CD4-positive, alpha-beta T cell (primary cell): ENCODE measurements at regions not wholly inside any gene's neighbourhood (a gene's known extent, or its start where the extent isn't known, plus 50 kb on each side); places are given as distances from the start of the nearest gene placed in this dataset.

Experiments used
- ATAC-seq: fragments of 200-7000 bp; cut with Tn5 transposase; one replicate; pipeline ENCODE4 v1.10.0; 2022; ENCODE audit warnings: mild to moderate bottlenecking; ENCODE audit not compliant: poor library complexity
- CTCF ChIA-PET: fragments of 350-600 bp; sonication (Branson Sonifier 250); formaldehyde crosslinking; loops from one replicate; lab custom pipeline; 2021; ENCODE audit warnings: antibody characterized with exemption, inconsistent platforms; lab: Charles Lee
- POLR2A ChIA-PET: fragments of 350-600 bp; sonication (Branson Sonifier 250); formaldehyde crosslinking; loops from one replicate; lab custom pipeline; 2021; ENCODE audit warnings: antibody characterized with exemption, inconsistent platforms; lab: Charles Lee
- DNase-seq, 14 experiments: peaks; one replicate each; pipeline ENCODE4 v3.0.0-alpha.2; 2013 to 2020; ENCODE audit warnings: mixed read lengths in 2 of 14
- H3K27ac ChIP-seq, 2 donors: one replicate each; pipeline versions ENCODE4 v1.5.1 to v1.7.0; 2013; ENCODE audit warnings: low read length in 2 of 2, low read depth in 1 of 2, mild to moderate bottlenecking in 1 of 2
- H3K27me3 ChIP-seq, 2 experiments: 1 replicate in 1 of 2; 2 replicates in 1 of 2; pipeline versions ENCODE4 v1.6.1 to v1.7.0; 2013; ENCODE audit warnings: low read length in 2 of 2, control low read depth in 1 of 2, mild to moderate bottlenecking in 1 of 2, moderate library complexity in 1 of 2; ENCODE audit not compliant: insufficient read depth in 2 of 2, control insufficient read depth in 1 of 2
- H3K36me3 ChIP-seq: one replicate; pipeline ENCODE4 v1.6.1; 2013; ENCODE audit warnings: low read length, control low read depth; ENCODE audit not compliant: insufficient read depth
- H3K4me1 ChIP-seq: one replicate; pipeline ENCODE4 v1.6.1; 2013; ENCODE audit warnings: low read length, control low read depth; ENCODE audit not compliant: insufficient read depth
- H3K4me3 ChIP-seq: one replicate; pipeline ENCODE4 v1.5.1; 2013; ENCODE audit warnings: mild to moderate bottlenecking, low read length, moderate library complexity
- H3K9me3 ChIP-seq, 2 experiments: 1 replicate in 1 of 2; 2 replicates in 1 of 2; pipeline versions ENCODE4 v1.6.1 to v1.7.0; 2013; ENCODE audit warnings: low read length in 2 of 2, mild to moderate bottlenecking in 2 of 2, control low read depth in 1 of 2, moderate library complexity in 1 of 2; ENCODE audit not compliant: control insufficient read depth in 1 of 2, insufficient read depth in 1 of 2
- H3K27ac Mint-ChIP-seq: one replicate; pipeline ENCODE4 v1.8.0; 2020; ENCODE audit warnings: mixed read lengths
- H3K27me3 Mint-ChIP-seq: one replicate; pipeline ENCODE4 v1.8.0; 2021; ENCODE audit warnings: mixed read lengths
- H3K36me3 Mint-ChIP-seq: one replicate; pipeline ENCODE4 v1.8.0; 2021; ENCODE audit warnings: low read depth, mixed read lengths
- H3K4me1 Mint-ChIP-seq: one replicate; pipeline ENCODE4 v1.8.0; 2021; ENCODE audit warnings: low read depth, mixed read lengths
- H3K4me3 Mint-ChIP-seq: one replicate; pipeline ENCODE4 v1.8.0; 2020; ENCODE audit warnings: mild to moderate bottlenecking, mixed read lengths
- H3K9me3 Mint-ChIP-seq: one replicate; pipeline ENCODE4 v1.8.0; 2020; ENCODE audit warnings: mixed read lengths
- intact Hi-C, 2 experiments: fragments of 100-400 bp; cut with DNase I in 1 of 2; cut with micrococcal nuclease in 1 of 2; formaldehyde crosslinking; loops; one replicate each; pipeline versions ENCODE4 v1.15.1 to v1.9.0; 2023 to 2025; cut with DNase I, micrococcal nuclease
- TF ChIP-seq, protein P1 (sequence below): fragments of 200-600 bp; IDR thresholded peaks from one replicate; pipeline ENCODE4 v1.8.0; 2022; ENCODE audit warnings: antibody characterized with exemption, mild to moderate bottlenecking

DNA sequence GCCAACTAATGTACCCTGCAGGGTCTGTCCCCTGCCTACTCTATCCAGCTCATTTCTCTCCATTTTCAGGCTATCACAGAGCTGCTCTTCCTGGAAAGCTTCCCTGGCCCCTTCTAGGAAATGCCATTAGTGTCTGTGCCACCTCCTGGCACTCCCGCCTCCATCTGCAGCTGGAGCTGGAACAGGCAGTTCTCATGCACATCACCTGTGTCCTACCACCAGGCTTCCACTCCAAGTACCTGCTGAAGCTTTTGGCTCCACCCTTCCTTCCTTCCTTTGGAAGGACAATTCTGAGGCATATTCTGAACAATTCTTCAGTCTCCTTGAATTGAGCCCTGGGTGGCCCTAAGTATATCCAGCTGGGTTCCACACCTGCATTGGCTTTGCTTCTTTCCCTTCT is 156.2 kb upstream of the ZNF618 start:
- H3K27me3 Mint-ChIP-seq: peaks cover 18% of the 10 kb centered on the region
- no peak overlapping the region for H3K27ac Mint-ChIP-seq
- POLR2A ChIA-PET: no interaction called here
- Histone ChIP-seq H3K36me3 (no peaks in the 10 kb centered on the region), H3K9me3 (no peaks in the 10 kb centered on the region), H3K27me3 (peaks cover 3 to 5% of the 10 kb centered on the region in 2 experiments), H3K4me3 (no peak overlapping the region), H3K27ac (no peak overlapping the region), H3K4me1 (no peaks in the 10 kb centered on the region)
- peaks cover 6% of the 10 kb centered on the region for H3K9me3 Mint-ChIP-seq
- intact Hi-C loops: no loop called here
- ATAC-seq (no peak), DNase-seq (no peak)
- TF ChIP-seq, protein P1, sequence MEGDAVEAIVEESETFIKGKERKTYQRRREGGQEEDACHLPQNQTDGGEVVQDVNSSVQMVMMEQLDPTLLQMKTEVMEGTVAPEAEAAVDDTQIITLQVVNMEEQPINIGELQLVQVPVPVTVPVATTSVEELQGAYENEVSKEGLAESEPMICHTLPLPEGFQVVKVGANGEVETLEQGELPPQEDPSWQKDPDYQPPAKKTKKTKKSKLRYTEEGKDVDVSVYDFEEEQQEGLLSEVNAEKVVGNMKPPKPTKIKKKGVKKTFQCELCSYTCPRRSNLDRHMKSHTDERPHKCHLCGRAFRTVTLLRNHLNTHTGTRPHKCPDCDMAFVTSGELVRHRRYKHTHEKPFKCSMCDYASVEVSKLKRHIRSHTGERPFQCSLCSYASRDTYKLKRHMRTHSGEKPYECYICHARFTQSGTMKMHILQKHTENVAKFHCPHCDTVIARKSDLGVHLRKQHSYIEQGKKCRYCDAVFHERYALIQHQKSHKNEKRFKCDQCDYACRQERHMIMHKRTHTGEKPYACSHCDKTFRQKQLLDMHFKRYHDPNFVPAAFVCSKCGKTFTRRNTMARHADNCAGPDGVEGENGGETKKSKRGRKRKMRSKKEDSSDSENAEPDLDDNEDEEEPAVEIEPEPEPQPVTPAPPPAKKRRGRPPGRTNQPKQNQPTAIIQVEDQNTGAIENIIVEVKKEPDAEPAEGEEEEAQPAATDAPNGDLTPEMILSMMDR: no peak
- H3K36me3 Mint-ChIP-seq: no peaks in the 10 kb centered on the region
- no peaks in the 10 kb centered on the region for H3K4me1 Mint-ChIP-seq
- CTCF ChIA-PET: no interaction called here
- H3K4me3 Mint-ChIP-seq: no peak overlapping the region

DNA sequence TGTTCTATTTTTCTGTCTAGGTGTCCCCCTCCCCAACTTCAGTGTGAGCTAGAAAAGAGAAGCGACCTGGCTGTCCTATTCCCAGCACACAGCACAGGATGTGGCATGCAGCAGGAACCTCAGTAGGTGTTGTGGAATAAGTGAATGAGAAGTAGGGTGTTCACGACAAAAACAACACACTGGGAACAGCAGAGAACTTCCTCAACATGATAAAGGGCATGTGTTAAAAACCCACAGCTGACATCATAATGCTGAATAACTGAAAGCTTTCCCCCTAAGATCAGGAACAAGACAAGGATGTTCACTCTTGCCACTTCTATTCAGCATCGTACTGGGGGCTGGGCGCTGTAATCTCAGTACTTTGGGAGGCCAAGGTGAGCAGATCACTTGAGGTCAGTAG is 155.6 kb upstream of the ZNF618 start:
- H3K9me3 Mint-ChIP-seq: peaks cover 6% of the 10 kb centered on the region
- no peaks in the 10 kb centered on the region for H3K36me3 Mint-ChIP-seq
- ATAC-seq: no peak
- peaks cover 18% of the 10 kb centered on the region for H3K27me3 Mint-ChIP-seq
- Histone ChIP-seq H3K36me3 (no peaks in the 10 kb centered on the region), H3K4me3 (no peak overlapping the region), H3K4me1 (no peaks in the 10 kb centered on the region), H3K27me3 (peaks cover 3 to 5% of the 10 kb centered on the region in 2 experiments), H3K27ac (no peak overlapping the region), H3K9me3 (no peaks in the 10 kb centered on the region)
- no peak for DNase-seq
- ChIA-PET POLR2A (no interaction called here), CTCF (interaction anchor here (0.6 kb wide), 1 partner anchor 507 kb away, joined by 3 read pairs; no protein-coding TSS in a partner anchor)
- TF ChIP-seq, protein P1: no peak
- no peak overlapping the region for H3K27ac Mint-ChIP-seq
- intact Hi-C loops: no loop called here
- no peak overlapping the region for H3K4me3 Mint-ChIP-seq
- no peaks in the 10 kb centered on the region for H3K4me1 Mint-ChIP-seq

DNA sequence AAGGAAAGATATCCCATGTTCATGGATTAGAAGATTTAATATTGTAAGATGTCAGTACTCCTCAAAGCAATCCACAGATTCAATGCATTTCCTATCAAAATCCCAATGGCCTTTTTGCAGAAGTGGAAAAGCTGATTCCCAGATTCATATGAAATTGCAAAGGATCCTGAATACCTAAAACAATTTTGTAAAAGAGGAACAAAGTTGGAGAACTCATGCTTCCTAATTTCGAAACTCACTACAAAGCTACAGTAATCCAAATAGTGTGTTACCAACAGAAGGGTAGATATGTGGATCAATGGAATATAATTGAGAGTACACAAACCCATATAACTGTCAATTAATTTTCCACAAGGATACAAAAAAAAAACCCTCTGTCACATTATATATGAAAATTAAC is 154.3 kb upstream of the ZNF618 start:
- Mint-ChIP-seq H3K4me1 (no peaks in the 10 kb centered on the region), H3K27me3 (peaks cover 24% of the 10 kb centered on the region), H3K4me3 (no peak overlapping the region), H3K27ac (no peak overlapping the region), H3K9me3 (peaks cover 3% of the 10 kb centered on the region), H3K36me3 (no peaks in the 10 kb centered on the region)
- CTCF ChIA-PET: no interaction called here
- no peak overlapping the region for H3K4me3 ChIP-seq
- POLR2A ChIA-PET: no interaction called here
- no peak overlapping the region for H3K27ac ChIP-seq
- TF ChIP-seq, protein P1: no peak
- no peaks in the 10 kb centered on the region for H3K4me1 ChIP-seq
- ATAC-seq: no peak
- H3K9me3 ChIP-seq: no peaks in the 10 kb centered on the region
- intact Hi-C loops: no loop called here
- H3K36me3 ChIP-seq: no peaks in the 10 kb centered on the region
- no peak for DNase-seq
- peaks cover 3 to 5% of the 10 kb centered on the region in 2 experiments for H3K27me3 ChIP-seq
